ENCODE measurements at regions not wholly inside any gene's neighbourhood (a gene's known extent, or its start where the extent isn't known, plus 50 kb on each side); places are given as distances from the start of the nearest gene placed in this dataset.

- CTCF ChIA-PET, result no interaction called here
Observed at GRCh38 chr5:39843767-39844166, 419.0 kb upstream of the DAB2 start.

GRCh38 chr5:39835371-39835770, 410.6 kb upstream of the DAB2 start:
- ChIA-PET POLR2A (ENCODE audit: low non-redundant PET) (no interaction called here), CTCF (no interaction called here)
- H3K27me3 ChIP-seq (replicated peaks; ENCODE audit: insufficient read depth, low read depth, low read length, poor library complexity), result peaks cover 26% of the 10 kb centered on the region
- no peaks in the 10 kb centered on the region for H3K36me3 ChIP-seq (ENCODE audit: insufficient read depth, low read length, poor library complexity, severe bottlenecking)
- H3K27ac ChIP-seq (ENCODE audit: low read depth, low read length, poor library complexity, severe bottlenecking), result no peak overlapping the region
- no TSS peak for BruUV-seq (replicated peaks)
- no peaks in the 10 kb centered on the region for H3K4me1 ChIP-seq (ENCODE audit: insufficient read depth, low read length, poor library complexity, severe bottlenecking)
- TF ChIP-seq CTCF (conservative IDR thresholded peaks at IDR 0.05; ENCODE audit: low read depth, low read length) (no peak), EZH2 (IDR thresholded peaks at IDR 0.05; ENCODE audit: borderline replicate concordance, low read depth, low read length, poor library complexity, severe bottlenecking) (no peak)
- no peak overlapping the region for H3K4me3 ChIP-seq (ENCODE audit: low read depth, low read length, poor library complexity, severe bottlenecking)
- intact Hi-C loops (cut with micrococcal nuclease; ENCODE audit: unreplicated experiment), result no loop called here
- no peaks in the 10 kb centered on the region for H3K9me3 ChIP-seq (ENCODE audit: low read depth, low read length, poor library complexity, severe bottlenecking)
- DNase-seq (ENCODE audit: low spot score), result no peak

More at GRCh38 chr5:39843767-39844166, 419.0 kb upstream of the DAB2 start:
- no peak for TF ChIP-seq EZH2 (IDR thresholded peaks at IDR 0.05; ENCODE audit: borderline replicate concordance, low read depth, low read length, poor library complexity, severe bottlenecking)
- TF ChIP-seq CTCF (conservative IDR thresholded peaks at IDR 0.05; ENCODE audit: low read depth, low read length), result no peak
- intact Hi-C loops (cut with micrococcal nuclease; ENCODE audit: unreplicated experiment), result no loop called here
- H3K9me3 ChIP-seq (ENCODE audit: low read depth, low read length, poor library complexity, severe bottlenecking), result no peaks in the 10 kb centered on the region
- H3K4me3 ChIP-seq (ENCODE audit: low read depth, low read length, poor library complexity, severe bottlenecking), result no peak overlapping the region
- POLR2A ChIA-PET (ENCODE audit: low non-redundant PET), result no interaction called here
- no peak for DNase-seq (ENCODE audit: low spot score)
- BruUV-seq (replicated peaks), result no TSS peak
- H3K36me3 ChIP-seq (ENCODE audit: insufficient read depth, low read length, poor library complexity, severe bottlenecking), result no peaks in the 10 kb centered on the region
- no peaks in the 10 kb centered on the region for H3K4me1 ChIP-seq (ENCODE audit: insufficient read depth, low read length, poor library complexity, severe bottlenecking)
- H3K27ac ChIP-seq (ENCODE audit: low read depth, low read length, poor library complexity, severe bottlenecking), result no peak overlapping the region
- peaks cover 3% of the 10 kb centered on the region for H3K27me3 ChIP-seq (replicated peaks; ENCODE audit: insufficient read depth, low read depth, low read length, poor library complexity)

GRCh38 chr5:39829441-39829840, 404.7 kb upstream of the DAB2 start:
- no peak overlapping the region for H3K27ac ChIP-seq (ENCODE audit: low read depth, low read length, poor library complexity, severe bottlenecking)
- BruUV-seq (replicated peaks), result no TSS peak
- H3K27me3 ChIP-seq (replicated peaks; ENCODE audit: insufficient read depth, low read depth, low read length, poor library complexity), result peaks cover 17% of the 10 kb centered on the region
- H3K4me1 ChIP-seq (ENCODE audit: insufficient read depth, low read length, poor library complexity, severe bottlenecking), result peaks cover 9% of the 10 kb centered on the region
- TF ChIP-seq EZH2 (IDR thresholded peaks at IDR 0.05; ENCODE audit: borderline replicate concordance, low read depth, low read length, poor library complexity, severe bottlenecking) (no peak), CTCF (conservative IDR thresholded peaks at IDR 0.05; ENCODE audit: low read depth, low read length) (no peak)
- intact Hi-C loops (cut with micrococcal nuclease; ENCODE audit: unreplicated experiment), result no loop called here
- no peaks in the 10 kb centered on the region for H3K9me3 ChIP-seq (ENCODE audit: low read depth, low read length, poor library complexity, severe bottlenecking)
- DNase-seq (ENCODE audit: low spot score), result peak; percentile 75
- H3K36me3 ChIP-seq (ENCODE audit: insufficient read depth, low read length, poor library complexity, severe bottlenecking), result no peaks in the 10 kb centered on the region
- CTCF ChIA-PET, result no interaction called here
- POLR2A ChIA-PET (ENCODE audit: low non-redundant PET), result no interaction called here
- H3K4me3 ChIP-seq (ENCODE audit: low read depth, low read length, poor library complexity, severe bottlenecking), result no peak overlapping the region

Measured in A673 (cell line).